ENCODE measurements at regions not wholly inside any gene's neighbourhood (a gene's known extent, or its start where the extent isn't known, plus 50 kb on each side); places are given as distances from the start of the nearest gene placed in this dataset.
"Not testable (repeated sequence)": the region's sequence is repeated elsewhere in the genome, so short reads cannot be mapped to it uniquely, and the experiment has no call there.

DNA sequence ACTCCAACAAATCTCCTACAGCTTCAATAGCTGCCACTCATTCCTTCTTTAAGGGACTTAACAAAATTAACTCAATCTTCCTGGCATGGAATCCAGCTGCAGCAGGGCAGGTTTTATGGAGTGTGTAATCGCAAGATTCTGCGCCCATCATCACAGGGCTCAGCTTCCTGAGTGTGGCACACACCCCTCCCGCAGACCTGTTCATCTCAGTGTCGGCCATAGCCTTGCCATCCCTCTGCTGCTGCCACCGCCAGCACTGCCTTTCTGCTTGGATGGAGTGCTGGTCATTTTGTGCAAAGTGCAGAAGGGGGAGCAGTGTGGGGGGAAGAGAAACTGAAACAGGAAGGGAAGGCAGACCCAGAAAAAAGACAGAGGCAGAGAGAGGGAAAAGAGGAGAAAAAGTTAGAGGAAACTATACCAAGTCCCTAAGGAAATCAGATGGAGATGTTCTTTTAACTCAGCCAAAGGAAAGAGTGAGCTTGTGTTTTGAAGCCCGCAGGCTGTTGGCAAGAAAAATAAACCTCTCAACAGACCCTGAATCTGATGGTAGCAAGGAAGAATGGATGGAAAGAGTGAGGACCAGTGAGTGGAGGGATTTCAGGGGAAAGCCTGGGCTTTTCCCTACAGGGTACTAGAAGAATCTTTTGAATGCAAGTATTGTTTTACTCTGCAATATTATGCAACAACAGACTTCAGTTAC lies 324.2 kb downstream of the SEC16B start:
- ChIA-PET POLR2A (no interaction called here), CTCF (interaction anchor here (1.3 to 2.1 kb wide), 2 partner anchors 12 to 18 kb away, joined by 3 to 7 read pairs; no protein-coding TSS in a partner anchor)
- DNase-seq (ENCODE audit: extremely low spot score) = no peak
- TF ChIP-seq, protein P1, sequence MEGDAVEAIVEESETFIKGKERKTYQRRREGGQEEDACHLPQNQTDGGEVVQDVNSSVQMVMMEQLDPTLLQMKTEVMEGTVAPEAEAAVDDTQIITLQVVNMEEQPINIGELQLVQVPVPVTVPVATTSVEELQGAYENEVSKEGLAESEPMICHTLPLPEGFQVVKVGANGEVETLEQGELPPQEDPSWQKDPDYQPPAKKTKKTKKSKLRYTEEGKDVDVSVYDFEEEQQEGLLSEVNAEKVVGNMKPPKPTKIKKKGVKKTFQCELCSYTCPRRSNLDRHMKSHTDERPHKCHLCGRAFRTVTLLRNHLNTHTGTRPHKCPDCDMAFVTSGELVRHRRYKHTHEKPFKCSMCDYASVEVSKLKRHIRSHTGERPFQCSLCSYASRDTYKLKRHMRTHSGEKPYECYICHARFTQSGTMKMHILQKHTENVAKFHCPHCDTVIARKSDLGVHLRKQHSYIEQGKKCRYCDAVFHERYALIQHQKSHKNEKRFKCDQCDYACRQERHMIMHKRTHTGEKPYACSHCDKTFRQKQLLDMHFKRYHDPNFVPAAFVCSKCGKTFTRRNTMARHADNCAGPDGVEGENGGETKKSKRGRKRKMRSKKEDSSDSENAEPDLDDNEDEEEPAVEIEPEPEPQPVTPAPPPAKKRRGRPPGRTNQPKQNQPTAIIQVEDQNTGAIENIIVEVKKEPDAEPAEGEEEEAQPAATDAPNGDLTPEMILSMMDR (IDR thresholded peaks at IDR 0.05; ENCODE audit: control extremely low read depth, extremely low read depth, low read depth, missing control alignments) = no peak

DNA sequence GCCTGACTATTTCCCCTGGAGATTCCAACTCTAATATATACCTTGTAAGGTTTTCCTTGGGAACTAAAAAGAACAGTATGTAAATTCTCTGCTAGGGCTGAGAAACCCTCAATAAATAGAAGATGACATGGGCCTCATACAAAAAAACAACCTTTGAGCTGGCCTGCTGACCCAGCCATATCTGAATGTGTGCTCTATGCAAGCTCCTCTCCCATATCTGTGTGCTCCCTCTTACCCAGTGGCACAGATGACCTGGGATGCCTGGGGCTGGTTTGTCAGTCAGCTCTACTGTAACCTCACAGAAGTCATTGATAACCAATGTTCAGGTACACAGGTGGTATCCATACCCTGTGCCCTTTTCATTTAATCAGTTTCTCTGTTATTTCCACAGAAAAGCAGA lies 329.2 kb downstream of the SEC16B start:
- ChIA-PET POLR2A (no interaction called here), CTCF (interaction anchor here (1.2 to 1.4 kb wide), 2 partner anchors 15 to 34 kb away, joined by 3 to 5 read pairs; no protein-coding TSS in a partner anchor)
- DNase-seq (ENCODE audit: extremely low spot score) = no peak
- TF ChIP-seq, protein P1 (IDR thresholded peaks at IDR 0.05; ENCODE audit: control extremely low read depth, extremely low read depth, low read depth, missing control alignments) = no peak

DNA sequence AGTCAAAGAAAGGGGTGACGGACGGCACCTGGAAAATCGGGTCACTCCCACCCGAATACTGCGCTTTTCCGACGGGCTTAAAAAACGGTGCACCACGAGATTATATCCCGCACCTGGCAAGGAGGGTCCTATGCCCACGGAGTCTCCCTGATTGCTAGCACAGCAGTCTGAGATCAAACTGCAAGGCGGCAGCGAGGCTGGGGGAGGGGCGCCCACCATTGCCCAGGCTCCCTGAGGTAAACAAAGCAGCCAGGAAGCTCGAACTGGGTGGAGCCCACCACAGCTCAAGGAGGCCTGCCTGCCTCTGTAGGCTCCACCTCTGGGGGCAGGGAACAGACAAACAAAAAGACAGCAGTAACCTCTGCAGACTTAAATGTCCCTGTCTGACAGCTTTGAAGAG lies 335.7 kb downstream of the SEC16B start:
- DNase-seq (ENCODE audit: extremely low spot score); CTCF ChIA-PET; POLR2A ChIA-PET: not testable (repeated sequence)

DNA sequence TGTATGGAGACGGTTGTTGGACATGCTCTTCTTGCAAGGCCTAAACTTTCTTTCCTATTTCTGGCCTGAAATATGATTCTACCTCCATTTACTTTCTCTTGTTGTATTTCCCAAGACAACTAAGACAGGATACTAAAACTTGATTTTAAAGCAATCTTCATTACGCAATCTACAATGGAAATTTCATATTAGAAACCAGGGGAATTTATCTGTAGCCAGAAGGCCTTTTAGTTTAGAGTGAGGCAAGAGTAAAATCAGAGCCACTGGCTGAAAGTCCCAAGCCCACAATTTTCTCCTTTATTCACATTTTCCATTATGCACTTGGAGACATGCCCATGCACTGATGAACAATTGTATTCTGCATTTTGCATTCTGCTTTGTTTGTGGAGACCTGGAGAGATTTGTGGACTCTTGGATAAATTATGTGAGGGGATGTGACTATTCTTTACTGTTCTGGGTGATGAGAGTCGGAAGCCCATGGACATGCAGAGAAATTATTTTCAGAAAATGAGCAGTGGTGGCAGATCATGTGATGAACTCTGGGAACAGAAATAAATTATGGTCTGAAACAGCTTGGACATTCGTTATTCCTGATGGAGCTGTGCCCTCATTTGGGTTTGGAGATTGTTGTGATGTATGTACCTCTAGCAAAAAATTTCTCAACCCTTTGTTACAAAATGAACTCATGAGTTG lies 336.8 kb downstream of the SEC16B start:
- ChIA-PET POLR2A (no interaction called here), CTCF (no interaction called here)
- no peak for DNase-seq (ENCODE audit: extremely low spot score)
- TF ChIP-seq, protein P1 (IDR thresholded peaks at IDR 0.05; ENCODE audit: control extremely low read depth, extremely low read depth, low read depth, missing control alignments) = no peak

DNA sequence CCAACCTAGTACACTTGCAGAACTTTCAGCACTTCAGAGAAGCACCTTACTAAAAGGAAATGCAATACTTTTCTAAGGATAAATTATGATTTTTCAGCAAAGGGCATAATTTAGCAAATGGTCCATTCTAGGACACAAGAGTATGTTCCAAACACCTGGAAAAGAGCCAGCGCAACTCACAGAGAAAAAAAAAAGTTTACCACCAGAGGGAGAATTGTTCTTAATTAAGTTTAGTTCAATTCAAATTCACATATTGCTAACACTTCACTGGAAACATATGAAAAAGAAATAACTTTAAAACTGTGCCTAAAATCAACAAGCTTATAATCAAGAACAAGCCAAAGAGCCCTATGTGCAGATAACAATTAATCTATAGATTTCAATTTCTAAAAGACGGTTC lies 338.1 kb downstream of the SEC16B start:
- TF ChIP-seq, protein P1 (IDR thresholded peaks at IDR 0.05; ENCODE audit: control extremely low read depth, extremely low read depth, low read depth, missing control alignments) = no peak
- ChIA-PET POLR2A (no interaction called here), CTCF (no interaction called here)
- DNase-seq (ENCODE audit: extremely low spot score) = no peak

DNA sequence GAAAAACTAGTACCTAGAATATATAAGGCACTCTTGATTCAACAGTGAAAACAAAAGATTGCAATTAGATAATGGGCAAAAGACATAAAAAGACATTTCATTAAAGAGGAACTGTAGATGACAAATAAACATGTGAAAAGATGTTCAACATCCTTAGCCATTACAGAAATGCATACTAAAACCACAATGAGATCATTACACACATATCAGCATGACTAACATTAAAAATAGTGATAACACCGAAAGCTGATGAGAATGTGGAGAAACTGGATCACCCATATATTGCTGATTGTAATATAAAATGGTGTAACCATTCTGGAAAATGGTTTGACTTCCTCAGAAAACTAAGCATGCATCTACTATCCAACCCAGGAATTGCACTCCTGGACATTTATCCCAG lies 340.3 kb downstream of the SEC16B start:
- POLR2A ChIA-PET = no interaction called here
- CTCF ChIA-PET = no interaction called here
- DNase-seq (ENCODE audit: extremely low spot score) = no peak
- TF ChIP-seq, protein P1 (IDR thresholded peaks at IDR 0.05; ENCODE audit: control extremely low read depth, extremely low read depth, low read depth, missing control alignments) = no peak

DNA sequence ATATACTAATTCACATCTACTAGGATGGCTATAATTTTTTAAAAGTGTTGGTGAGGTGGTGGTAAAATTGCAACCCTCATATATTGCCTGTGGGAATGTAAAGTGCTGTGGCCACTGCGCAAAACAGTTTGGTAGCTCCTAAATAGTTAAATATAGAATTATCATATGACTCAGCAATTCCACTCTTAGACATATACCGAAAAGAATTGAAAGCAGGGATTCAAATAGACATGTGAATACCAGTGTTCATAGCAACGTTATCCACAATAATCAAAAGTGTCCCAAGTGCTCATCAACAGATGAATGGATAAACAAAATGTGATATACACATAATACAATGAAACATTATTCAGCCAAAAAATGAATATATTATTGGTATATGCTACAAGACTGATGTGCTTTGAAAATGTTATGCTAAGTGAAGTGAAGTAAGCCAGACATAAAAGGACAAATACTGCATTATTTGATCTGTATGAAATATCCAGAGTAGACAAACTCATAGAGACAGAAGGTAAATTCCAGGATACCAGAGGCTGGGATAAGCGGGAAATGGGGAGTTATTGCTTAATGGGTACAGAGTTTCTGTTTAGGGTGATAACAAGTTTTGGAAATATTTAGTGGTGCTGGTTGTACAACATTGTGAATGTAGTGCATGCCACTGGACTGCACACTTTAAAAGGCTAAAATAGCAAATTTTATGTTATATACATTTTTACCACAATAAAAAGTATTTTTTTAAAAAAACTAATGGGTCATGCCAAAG lies 342.5 kb downstream of the SEC16B start:
- TF ChIP-seq, protein P1 (IDR thresholded peaks at IDR 0.05; ENCODE audit: control extremely low read depth, extremely low read depth, low read depth, missing control alignments) = no peak
- no peak for DNase-seq (ENCODE audit: extremely low spot score)
- CTCF ChIA-PET = no interaction called here
- POLR2A ChIA-PET = no interaction called here
